IMR-90 (cell line): ENCODE measurements at regions not wholly inside any gene's neighbourhood (a gene's known extent, or its start where the extent isn't known, plus 50 kb on each side); places are given as distances from the start of the nearest gene placed in this dataset.

Experiments
- ATAC-seq: fragments of 200-7000 bp; cut with Tn5 transposase; 2 replicates; pipeline ENCODE4 v1.9.1; 2020; ENCODE audit warnings: low read depth, mild to moderate bottlenecking, moderate library complexity
- BruUV-seq: library from RNA; stranded (reverse); fragments of 400-500 nt; replicated peaks from 2 replicates; lab custom pipeline; 2021; lab: Mats Ljungman, UMichigan
- CTCF ChIA-PET: fragments of 300-600 bp; formaldehyde crosslinking; extraction: SDS; loops from one replicate; lab custom pipeline; 2021; ENCODE audit warnings: antibody characterized with exemption; lab: Yijun Ruan, JAX
- POLR2A ChIA-PET: fragments of 300-600 bp; sonication (Branson Sonifier 250); formaldehyde crosslinking; loops from one replicate; lab custom pipeline; 2022; ENCODE audit warnings: antibody characterized with exemption; ENCODE audit not compliant: unreplicated experiment; lab: Charles Lee
- DNase-seq: peaks from one replicate; pipeline ENCODE4 v3.0.0; 2013
- H2AFZ ChIP-seq: replicated peaks from 2 replicates; pipeline ENCODE3; 2013; ENCODE audit warnings: low read length, mild to moderate bottlenecking; ENCODE audit not compliant: poor library complexity
- H2AK5ac ChIP-seq: 2 replicates; pipeline ENCODE4 v1.6.1; 2013; ENCODE audit warnings: low read depth, low read length, inconsistent platforms
- H2AK9ac ChIP-seq: replicated peaks from 2 replicates; pipeline ENCODE3; 2013; ENCODE audit warnings: mild to moderate bottlenecking, low read depth, low read length, moderate library complexity; ENCODE audit not compliant: poor library complexity
- H2BK120ac ChIP-seq: 2 replicates; pipeline ENCODE4 v1.6.1; 2013; ENCODE audit warnings: low read depth, low read length, inconsistent platforms
- H2BK15ac ChIP-seq: 3 replicates; pipeline ENCODE4 v1.6.1; 2013; ENCODE audit warnings: low read depth, low read length, inconsistent platforms
- H2BK20ac ChIP-seq: 2 replicates; pipeline ENCODE4 v1.6.1; 2013; ENCODE audit warnings: low read depth, mild to moderate bottlenecking, inconsistent platforms, low read length, moderate library complexity
- H2BK5ac ChIP-seq: 2 replicates; pipeline ENCODE4 v1.6.1; 2013; ENCODE audit warnings: mild to moderate bottlenecking, low read depth, low read length, inconsistent platforms; ENCODE audit not compliant: poor library complexity, severe bottlenecking
- H3K14ac ChIP-seq: replicated peaks from 2 replicates; pipeline ENCODE4 v1.6.1; 2013; ENCODE audit warnings: low read depth, low read length, inconsistent platforms
- H3K18ac ChIP-seq: 2 replicates; pipeline ENCODE4 v1.6.1; 2013; ENCODE audit warnings: low read depth, low read length, control low read depth
- H3K23ac ChIP-seq: 2 replicates; pipeline ENCODE4 v1.6.1; 2013; ENCODE audit warnings: low read depth, low read length, inconsistent platforms
- H3K27ac ChIP-seq: 2 replicates; pipeline ENCODE4 v1.5.1; 2013; ENCODE audit warnings: mild to moderate bottlenecking, control low read depth, low read length; ENCODE audit not compliant: insufficient read depth
- H3K27me3 ChIP-seq: 2 replicates; pipeline ENCODE4 v1.6.1; 2013; ENCODE audit warnings: low read length; ENCODE audit not compliant: control insufficient read depth, insufficient read depth
- H3K36me3 ChIP-seq: 2 replicates; pipeline ENCODE4 v1.6.1; 2013; ENCODE audit warnings: low read length, mixed read lengths; ENCODE audit not compliant: control insufficient read depth, insufficient read depth
- H3K4ac ChIP-seq: 2 replicates; pipeline ENCODE4 v1.6.1; 2013; ENCODE audit warnings: low read depth, low read length, inconsistent platforms
- H3K4me1 ChIP-seq: 2 replicates; pipeline ENCODE4 v1.6.1; 2013; ENCODE audit warnings: low read length, mixed read lengths; ENCODE audit not compliant: control insufficient read depth, insufficient read depth
- H3K4me2 ChIP-seq: 2 replicates; pipeline ENCODE4 v1.6.1; 2013; ENCODE audit warnings: low read depth, mild to moderate bottlenecking, control low read depth, low read length, moderate library complexity
- H3K4me3 ChIP-seq: 2 replicates; pipeline ENCODE4 v1.5.1; 2013; ENCODE audit warnings: low read depth, mild to moderate bottlenecking, control low read depth, low read length, moderate library complexity; ENCODE audit not compliant: insufficient read depth
- H3K56ac ChIP-seq: 2 replicates; pipeline ENCODE4 v1.6.1; 2013; ENCODE audit warnings: low read length, inconsistent platforms; ENCODE audit not compliant: insufficient read depth; ENCODE audit errors: extremely low read depth
- H3K79me1 ChIP-seq, 2 experiments: 2 replicates each; pipeline ENCODE4 v1.6.1; 2013; ENCODE audit warnings: low read length in 2 of 2, inconsistent platforms in 1 of 2, low read depth in 1 of 2
- H3K9ac ChIP-seq: 2 replicates; pipeline ENCODE4 v1.6.1; 2013; ENCODE audit warnings: low read depth, low read length, control low read depth
- H3K9me1 ChIP-seq: 2 replicates; pipeline ENCODE4 v1.6.1; 2013; ENCODE audit warnings: low read length, inconsistent platforms; ENCODE audit not compliant: insufficient read depth
- H3K9me3 ChIP-seq: 2 replicates; pipeline ENCODE4 v1.6.1; 2013; ENCODE audit warnings: low read length; ENCODE audit not compliant: control insufficient read depth, insufficient read depth
- H4K20me1 ChIP-seq: 2 replicates; pipeline ENCODE4 v1.6.1; 2013; ENCODE audit warnings: low read length, inconsistent platforms; ENCODE audit not compliant: insufficient read depth
- H4K5ac ChIP-seq: 2 replicates; pipeline ENCODE4 v1.6.1; 2013; ENCODE audit warnings: mild to moderate bottlenecking, low read depth, low read length, control low read depth
- H4K8ac ChIP-seq, 2 experiments: 2 replicates each; pipeline ENCODE4 v1.6.1; 2013; ENCODE audit warnings: low read depth in 2 of 2, low read length in 2 of 2, control low read depth in 1 of 2, inconsistent platforms in 1 of 2
- H4K91ac ChIP-seq: 2 replicates; pipeline ENCODE4 v1.6.1; 2013; ENCODE audit warnings: low read depth, low read length, inconsistent platforms; ENCODE audit not compliant: insufficient read depth
- CHD1 ChIP-seq: IDR thresholded peaks from 2 replicates; pipeline ENCODE4 v1.6.1; 2012; ENCODE audit warnings: low read depth, low read length, improper control_type of control experiment
- MAFK ChIP-seq: IDR thresholded peaks from 2 replicates; pipeline ENCODE4 v1.6.1; 2012; ENCODE audit warnings: low read depth, low read length, improper control_type of control experiment
- MXI1 ChIP-seq: IDR thresholded peaks from 2 replicates; pipeline ENCODE4 v1.6.1; 2012; ENCODE audit warnings: low read depth, mild to moderate bottlenecking, low read length, moderate library complexity, borderline replicate concordance
- NFE2L2 ChIP-seq: fragments of 150-350 bp; IDR thresholded peaks from 2 replicates; pipeline ENCODE4 v1.6.1; 2016; ENCODE audit warnings: low read depth, mild to moderate bottlenecking, low read length
- RAD21 ChIP-seq: IDR thresholded peaks from 2 replicates; pipeline ENCODE4 v1.6.1; 2012; ENCODE audit warnings: low read length, improper control_type of control experiment
- RCOR1 ChIP-seq: IDR thresholded peaks from 2 replicates; pipeline ENCODE4 v1.6.1; 2012; ENCODE audit warnings: mild to moderate bottlenecking, low read length, improper control_type of control experiment; ENCODE audit not compliant: insufficient replicate concordance
- WGBS, 2 experiments: methylation state at CpG; one replicate each; pipeline versions ENCODE4 v1.1.5 to v1.1.7; 2013; ENCODE audit warnings: missing lambda C conversion rate in 2 of 2; ENCODE audit not compliant: insufficient read length in 1 of 2; ENCODE audit errors: extremely low coverage in 2 of 2; 5-methylcytosine and 5-hydroxymethylcytosine counted together
- dilution Hi-C: fragments of 300-500 bp; cut with HindIII; formaldehyde crosslinking; loops from one replicate; pipeline ENCODE4 v1.14.3; 2018; ENCODE audit warnings: low sequenced_read_pairs; ENCODE audit not compliant: unreplicated experiment
- in situ Hi-C: fragments of 300-500 bp; cut with MboI; formaldehyde crosslinking; loops from 3 replicates; pipeline ENCODE4 v1.14.3; 2019; ENCODE audit warnings: low sequenced_read_pairs, inconsistent platforms, mixed read lengths
- intact Hi-C: fragments of 100-400 bp; cut with micrococcal nuclease; formaldehyde crosslinking; loops from 2 replicates; pipeline ENCODE4 v1.10.0; 2022
- TF ChIP-seq, protein P1 (sequence below): fragments of 150-350 bp; IDR thresholded peaks from 2 replicates; pipeline ENCODE4 v1.6.1; 2016; ENCODE audit warnings: low read depth, mild to moderate bottlenecking, low read length, moderate library complexity, borderline replicate concordance

DNA sequence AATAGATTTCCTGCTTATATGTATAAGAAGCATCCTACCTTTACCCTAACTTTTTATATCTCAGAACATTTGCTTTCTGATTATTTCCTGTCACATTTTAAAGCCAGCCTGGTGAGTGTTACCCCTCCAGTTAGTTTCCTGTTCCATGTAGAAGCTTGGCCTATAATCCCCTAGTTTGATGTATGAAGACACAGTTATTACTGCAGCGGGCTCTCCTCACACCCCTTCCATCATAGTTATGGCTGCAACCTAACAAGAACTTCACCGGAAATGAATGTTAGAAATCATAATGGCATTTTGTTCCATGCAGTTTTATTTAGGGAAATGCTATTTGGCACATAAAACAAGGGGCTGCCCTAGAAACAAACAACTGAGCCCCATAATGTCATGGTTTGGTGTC, 400.2 kb upstream of the SETBP1 start:
- WGBS, 2 experiments = no CpG with 5 or more reads among the region's 2 CpGs
- BruUV-seq = no TSS peak
- Histone ChIP-seq H2BK5ac (no peak overlapping the region), H3K9me3 (no peaks in the 10 kb centered on the region; the same call in 1 of the 2 replicates), H3K27me3 (no peaks in the 10 kb centered on the region), H3K4ac (no peak overlapping the region), H4K20me1 (no peaks in the 10 kb centered on the region), H4K91ac (no peak overlapping the region), H3K56ac (no peak overlapping the region), H2AFZ (no peak overlapping the region), H4K8ac (no peak overlapping the region), H4K5ac (no peak overlapping the region), H3K9ac (no peak overlapping the region), H3K4me1 (no peaks in the 10 kb centered on the region), H2BK120ac (no peak overlapping the region), H3K4me3 (no peak overlapping the region), H3K18ac (no peak overlapping the region), H3K4me2 (no peak overlapping the region), H3K79me1 (no peaks in the 10 kb centered on the region), H2AK5ac (no peak overlapping the region), H2AK9ac (no peak overlapping the region), H2BK20ac (no peak overlapping the region), H2BK15ac (no peak overlapping the region), H3K9me1 (no peaks in the 10 kb centered on the region), H3K36me3 (no peaks in the 10 kb centered on the region), H3K14ac (no peak overlapping the region), H3K27ac (no peak overlapping the region), H3K23ac (no peak overlapping the region)
- dilution Hi-C loops = no loop called here
- in situ Hi-C loops = no loop called here
- DNase-seq = no peak
- ATAC-seq = no peak
- intact Hi-C loops = no loop called here
- CTCF ChIA-PET = no interaction called here
- POLR2A ChIA-PET = no interaction called here
- no peak for TF ChIP-seq RCOR1
- TF ChIP-seq RAD21 = no peak
- TF ChIP-seq MXI1 = no peak
- no peak for TF ChIP-seq MAFK
- TF ChIP-seq, protein P1, sequence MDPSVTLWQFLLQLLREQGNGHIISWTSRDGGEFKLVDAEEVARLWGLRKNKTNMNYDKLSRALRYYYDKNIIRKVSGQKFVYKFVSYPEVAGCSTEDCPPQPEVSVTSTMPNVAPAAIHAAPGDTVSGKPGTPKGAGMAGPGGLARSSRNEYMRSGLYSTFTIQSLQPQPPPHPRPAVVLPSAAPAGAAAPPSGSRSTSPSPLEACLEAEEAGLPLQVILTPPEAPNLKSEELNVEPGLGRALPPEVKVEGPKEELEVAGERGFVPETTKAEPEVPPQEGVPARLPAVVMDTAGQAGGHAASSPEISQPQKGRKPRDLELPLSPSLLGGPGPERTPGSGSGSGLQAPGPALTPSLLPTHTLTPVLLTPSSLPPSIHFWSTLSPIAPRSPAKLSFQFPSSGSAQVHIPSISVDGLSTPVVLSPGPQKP = no peak
- no peak for TF ChIP-seq CHD1
- no peak for TF ChIP-seq NFE2L2
